ENCODE measurements at regions not wholly inside any gene's neighbourhood (a gene's known extent, or its start where the extent isn't known, plus 50 kb on each side); places are given as distances from the start of the nearest gene placed in this dataset.

GRCh38 chr5:87074934-87075541 lies 192.6 kb upstream of the RASA1 start:
- ATAC-seq (ENCODE audit: low FRiP score) (no peak), DNase-seq (ENCODE audit: low spot score) (no peak)
- no peak for TF ChIP-seq CTCF (IDR thresholded peaks at IDR 0.05)

- no peak for TF ChIP-seq CTCF (IDR thresholded peaks at IDR 0.05)
- ATAC-seq (ENCODE audit: low FRiP score) (no peak), DNase-seq (ENCODE audit: low spot score) (no peak)
Measured at GRCh38 chr5:87076411-87076810, 191.3 kb upstream of the RASA1 start.

GRCh38 chr5:87076931-87077330 lies 190.8 kb upstream of the RASA1 start:
- ATAC-seq (ENCODE audit: low FRiP score): no peak
- no peak for DNase-seq (ENCODE audit: low spot score)

GRCh38 chr5:87079219-87079618 lies 188.5 kb upstream of the RASA1 start:
- ATAC-seq (ENCODE audit: low FRiP score) (no peak), DNase-seq (ENCODE audit: low spot score) (no peak)
- no peak for TF ChIP-seq CTCF (IDR thresholded peaks at IDR 0.05)

More at GRCh38 chr5:87076931-87077330, 190.8 kb upstream of the RASA1 start:
- no peak for TF ChIP-seq CTCF (IDR thresholded peaks at IDR 0.05)

GRCh38 chr5:87081016-87081415 lies 186.7 kb upstream of the RASA1 start:
- ATAC-seq (ENCODE audit: low FRiP score) (no peak), DNase-seq (ENCODE audit: low spot score) (no peak)
- TF ChIP-seq CTCF (IDR thresholded peaks at IDR 0.05): no peak

- DNase-seq (ENCODE audit: low spot score) (no peak), ATAC-seq (ENCODE audit: low FRiP score) (no peak)
- no peak for TF ChIP-seq CTCF (IDR thresholded peaks at IDR 0.05)
Measured at GRCh38 chr5:87081511-87082372, 185.9 kb upstream of the RASA1 start.

- TF ChIP-seq CTCF (IDR thresholded peaks at IDR 0.05): no peak
- no peak for DNase-seq (ENCODE audit: low spot score)
Measured at GRCh38 chr5:87094347-87094746, 173.3 kb upstream of the RASA1 start.

More at GRCh38 chr5:87094347-87094746, 173.3 kb upstream of the RASA1 start:
- ATAC-seq (ENCODE audit: low FRiP score): no peak
